Body of pancreas (tissue), 4 donors: ENCODE measurements at regions not wholly inside any gene's neighbourhood (a gene's known extent, or its start where the extent isn't known, plus 50 kb on each side); places are given as distances from the start of the nearest gene placed in this dataset.

Source experiments
- ATAC-seq: fragments of 150-250 bp; one replicate; pipeline ENCODE4 v1.9.1; 2016
- DNase-seq, 4 donors: peaks; one replicate each; pipeline ENCODE4 v3.0.0-alpha.2; 2019
- H3K27ac ChIP-seq, 4 donors: fragments of 200-600 bp; sonication (generic); 1 replicate in 3 of 4; 2 replicates in 1 of 4; pipeline versions ENCODE4 v1.5.1 to v1.6.1; 2016 to 2019; ENCODE audit warnings: mild to moderate bottlenecking in 1 of 4, mixed read lengths in 1 of 4, moderate library complexity in 1 of 4
- H3K27me3 ChIP-seq, 2 donors: fragments of 200-600 bp; sonication (generic); one replicate each; pipeline ENCODE4 v1.6.0; 2016; ENCODE audit warnings: mild to moderate bottlenecking in 1 of 2
- H3K36me3 ChIP-seq, 2 donors: fragments of 200-600 bp; sonication (generic); replicated peaks in 1 of 2; 2 replicates each; pipeline ENCODE4 v1.5.1; 2016; ENCODE audit warnings: low read depth in 2 of 2; ENCODE audit not compliant: insufficient read depth in 1 of 2
- H3K4me1 ChIP-seq: fragments of 200-600 bp; sonication (generic); one replicate; pipeline ENCODE4 v1.6.0; 2016
- H3K4me3 ChIP-seq, 2 donors: fragments of 200-600 bp; sonication (generic); 1 replicate in 1 of 2; 2 replicates in 1 of 2; pipeline ENCODE4 v1.5.1; 2016 to 2019
- H3K9me3 ChIP-seq, 3 donors: fragments of 200-600 bp; sonication (generic); 1 replicate in 2 of 3; 2 replicates in 1 of 3; pipeline ENCODE4 v1.5.1; 2016
- POLR2A ChIP-seq, 3 donors: fragments of 450-650 bp; IDR thresholded peaks; one replicate each; pipeline ENCODE4 v1.6.1; 2016; ENCODE audit warnings: antibody characterized with exemption in 3 of 3, mild to moderate bottlenecking in 2 of 3
- whole genome bisulfite sequencing, 2 donors: methylation state at CpG; one replicate each; pipeline ENCODE4 v1.1.5; 2017; 5-methylcytosine and 5-hydroxymethylcytosine counted together
- intact Hi-C: fragments of 100-400 bp; cut with DNase I; formaldehyde crosslinking; loops from one replicate; pipeline ENCODE4 v1.15.1; 2023
- TF ChIP-seq, protein P1 (sequence below), 7 experiments: fragments of 450-650 bp in 4 of 7; fragments of 200-600 bp in 3 of 7; sonication (generic) in 3 of 7; IDR thresholded peaks; one replicate each; pipeline ENCODE4 v1.5.1; 2016 to 2019; ENCODE audit warnings: antibody characterized with exemption in 7 of 7

DNA sequence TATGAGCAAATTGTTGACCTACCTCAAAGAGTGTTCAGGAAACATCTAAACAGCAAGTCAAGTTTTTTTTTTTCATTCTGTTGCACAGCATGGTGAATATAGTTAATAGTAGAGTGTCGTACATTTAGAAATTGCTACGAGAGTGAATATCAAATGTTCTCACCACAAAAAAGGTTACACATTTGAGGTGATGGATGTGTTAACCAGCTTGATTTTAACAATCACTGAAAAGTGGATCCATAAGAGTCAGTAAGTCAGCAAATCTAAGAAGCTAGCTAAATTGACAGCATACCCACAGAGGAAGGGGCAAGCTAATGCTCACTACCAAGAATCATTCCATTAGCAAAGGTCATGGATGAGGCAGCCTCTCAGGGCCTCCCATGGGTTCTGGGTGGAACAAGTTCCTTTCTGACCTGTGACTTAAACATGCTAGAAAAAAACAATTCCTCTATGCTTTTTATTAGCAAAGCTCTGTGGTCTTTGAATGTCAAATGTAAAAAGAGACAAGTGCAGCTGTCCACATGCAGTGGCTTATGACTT is 235.4 kb upstream of the CCDC179 start:
- TF ChIP-seq, protein P1, sequence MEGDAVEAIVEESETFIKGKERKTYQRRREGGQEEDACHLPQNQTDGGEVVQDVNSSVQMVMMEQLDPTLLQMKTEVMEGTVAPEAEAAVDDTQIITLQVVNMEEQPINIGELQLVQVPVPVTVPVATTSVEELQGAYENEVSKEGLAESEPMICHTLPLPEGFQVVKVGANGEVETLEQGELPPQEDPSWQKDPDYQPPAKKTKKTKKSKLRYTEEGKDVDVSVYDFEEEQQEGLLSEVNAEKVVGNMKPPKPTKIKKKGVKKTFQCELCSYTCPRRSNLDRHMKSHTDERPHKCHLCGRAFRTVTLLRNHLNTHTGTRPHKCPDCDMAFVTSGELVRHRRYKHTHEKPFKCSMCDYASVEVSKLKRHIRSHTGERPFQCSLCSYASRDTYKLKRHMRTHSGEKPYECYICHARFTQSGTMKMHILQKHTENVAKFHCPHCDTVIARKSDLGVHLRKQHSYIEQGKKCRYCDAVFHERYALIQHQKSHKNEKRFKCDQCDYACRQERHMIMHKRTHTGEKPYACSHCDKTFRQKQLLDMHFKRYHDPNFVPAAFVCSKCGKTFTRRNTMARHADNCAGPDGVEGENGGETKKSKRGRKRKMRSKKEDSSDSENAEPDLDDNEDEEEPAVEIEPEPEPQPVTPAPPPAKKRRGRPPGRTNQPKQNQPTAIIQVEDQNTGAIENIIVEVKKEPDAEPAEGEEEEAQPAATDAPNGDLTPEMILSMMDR (IDR thresholded peaks at IDR 0.05): no peak
- TF ChIP-seq POLR2A (IDR thresholded peaks at IDR 0.05): no peak

DNA sequence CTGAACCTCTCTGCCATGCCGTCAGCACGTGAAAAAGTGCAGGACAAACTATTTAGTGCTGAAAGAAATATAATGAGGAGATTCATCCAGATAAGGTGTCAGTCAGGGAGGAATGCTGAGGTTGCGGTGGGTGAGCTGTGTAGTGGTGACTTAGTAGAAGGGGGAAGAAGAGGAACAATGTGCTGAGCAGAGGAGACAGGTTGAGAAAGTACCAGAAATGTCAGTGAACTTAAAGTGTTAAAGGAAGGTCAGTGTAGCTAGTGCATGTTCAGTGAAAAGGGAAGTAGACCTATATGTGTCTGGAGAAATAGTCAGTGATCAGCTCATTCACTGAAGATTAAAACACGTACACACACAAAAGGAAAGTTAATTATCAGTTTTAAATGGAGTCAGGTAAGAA is 237.6 kb upstream of the CCDC179 start:
- Histone ChIP-seq H3K4me1 (no peaks in the 10 kb centered on the region), H3K4me3 (no peak overlapping the region), H3K9me3 (no peaks in the 10 kb centered on the region), H3K36me3 (no peaks in the 10 kb centered on the region), H3K27me3 (no peaks in the 10 kb centered on the region), H3K27ac (no peak overlapping the region)
- WGBS, 2 donors: 35 to 41% methylated on average over 4 of the region's 4 CpGs
- DNase-seq: no peak
- no peak for ATAC-seq
- TF ChIP-seq POLR2A (IDR thresholded peaks at IDR 0.05): no peak
- TF ChIP-seq, protein P1 (IDR thresholded peaks at IDR 0.05): no peak
- intact Hi-C loops: no loop called here

More for the DNA sequence above, 235.4 kb upstream of the CCDC179 start:
- no peaks in the 10 kb centered on the region for H3K36me3 ChIP-seq
- no peak overlapping the region for H3K27ac ChIP-seq
- DNase-seq (no peak), ATAC-seq (no peak)
- WGBS, 2 donors: 94 to 95% methylated on average over 2 of the region's 2 CpGs
- no peaks in the 10 kb centered on the region for H3K4me1 ChIP-seq
- intact Hi-C loops: no loop called here
- H3K4me3 ChIP-seq: no peak overlapping the region
- no peaks in the 10 kb centered on the region for H3K27me3 ChIP-seq
- no peaks in the 10 kb centered on the region for H3K9me3 ChIP-seq

DNA sequence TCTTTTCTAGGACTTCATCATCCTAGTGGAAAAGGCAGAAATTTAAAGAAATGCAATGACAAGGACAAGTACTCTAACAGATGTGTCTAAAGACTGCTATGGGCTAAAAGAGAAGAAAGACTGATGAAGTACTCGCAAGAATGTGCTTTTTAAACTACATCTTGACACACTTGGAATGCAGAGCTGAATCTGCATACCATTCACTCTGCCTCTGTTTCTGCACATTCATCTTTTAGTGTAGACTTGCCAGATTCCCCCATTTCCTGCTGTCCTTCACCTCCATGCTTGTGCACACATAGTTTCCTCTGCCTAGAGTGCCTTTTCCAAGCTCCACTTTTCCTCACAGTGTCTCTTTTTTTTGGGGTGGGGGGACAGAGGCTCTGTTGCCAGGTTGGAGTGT is 239.0 kb upstream of the CCDC179 start:
- no peaks in the 10 kb centered on the region for H3K27me3 ChIP-seq
- DNase-seq: no peak
- no peaks in the 10 kb centered on the region for H3K36me3 ChIP-seq
- WGBS, 2 donors: 96 to 97% methylated on average over 1 of the region's 1 CpG
- H3K4me1 ChIP-seq: no peaks in the 10 kb centered on the region
- no peak for ATAC-seq
- H3K9me3 ChIP-seq: no peaks in the 10 kb centered on the region
- TF ChIP-seq, protein P1 (IDR thresholded peaks at IDR 0.05): no peak
- TF ChIP-seq POLR2A (IDR thresholded peaks at IDR 0.05): no peak
- intact Hi-C loops: no loop called here
- H3K27ac ChIP-seq: no peak overlapping the region
- no peak overlapping the region for H3K4me3 ChIP-seq

DNA sequence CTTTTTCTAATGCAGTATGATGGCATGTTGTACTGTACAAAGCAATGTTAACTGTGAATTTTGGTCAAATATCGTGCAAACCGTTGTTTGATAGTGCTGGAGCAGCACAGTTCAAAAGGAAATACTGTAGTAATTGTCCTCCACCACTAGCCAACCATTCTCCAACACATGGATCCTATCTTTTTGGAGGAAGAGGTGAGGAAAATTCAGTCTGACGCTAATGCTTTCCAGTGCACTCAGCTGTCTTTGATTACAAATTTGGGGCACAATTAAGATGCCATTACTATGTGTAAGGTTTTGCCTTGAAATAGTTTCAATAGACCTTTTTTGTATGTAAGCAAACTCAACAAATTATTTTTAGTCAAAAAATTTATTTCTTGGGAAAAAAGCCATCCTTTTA is 240.5 kb upstream of the CCDC179 start:
- WGBS, 2 donors: 74 to 87% methylated on average over 3 of the region's 3 CpGs
- TF ChIP-seq, protein P1 (IDR thresholded peaks at IDR 0.05): no peak
- no peak for TF ChIP-seq POLR2A (IDR thresholded peaks at IDR 0.05)
- no peak overlapping the region for H3K4me3 ChIP-seq
- H3K27ac ChIP-seq: no peak overlapping the region
- H3K27me3 ChIP-seq: no peaks in the 10 kb centered on the region
- DNase-seq (no peak), ATAC-seq (no peak)
- intact Hi-C loops: no loop called here
- H3K36me3 ChIP-seq: no peaks in the 10 kb centered on the region
- no peaks in the 10 kb centered on the region for H3K9me3 ChIP-seq
- H3K4me1 ChIP-seq: no peaks in the 10 kb centered on the region

DNA sequence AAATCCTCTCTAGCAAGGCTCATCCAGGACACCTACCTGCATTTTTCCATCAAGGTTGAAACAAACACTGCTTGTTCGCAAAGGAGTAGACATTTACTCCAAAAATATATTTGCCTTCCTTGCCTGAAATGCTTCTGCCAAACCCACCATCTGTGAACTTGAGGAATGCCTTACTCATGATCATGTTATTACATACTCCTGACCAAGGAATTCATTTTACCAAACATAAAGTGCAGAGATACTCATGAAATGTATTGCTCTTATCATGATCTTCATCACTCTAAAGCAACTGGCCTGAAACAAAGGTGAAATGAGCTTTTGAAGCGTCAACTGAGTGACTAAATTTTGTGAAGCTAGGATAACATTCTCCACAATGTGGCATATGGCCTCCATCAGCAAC is 243.1 kb upstream of the CCDC179 start:
- intact Hi-C loops: no loop called here

More for the DNA sequence above, 243.1 kb upstream of the CCDC179 start:
- TF ChIP-seq POLR2A (IDR thresholded peaks at IDR 0.05): no peak
- TF ChIP-seq, protein P1 (IDR thresholded peaks at IDR 0.05): no peak
- no peaks in the 10 kb centered on the region for H3K9me3 ChIP-seq
- WGBS, 2 donors: 65 to 79% methylated on average over 2 of the region's 2 CpGs
- H3K4me3 ChIP-seq: no peak overlapping the region
- no peak for DNase-seq
- no peaks in the 10 kb centered on the region for H3K36me3 ChIP-seq
- H3K27me3 ChIP-seq: no peaks in the 10 kb centered on the region
- ATAC-seq: no peak
- H3K4me1 ChIP-seq: no peaks in the 10 kb centered on the region
- H3K27ac ChIP-seq: no peak overlapping the region
